GM12878 (cell line): ENCODE measurements at regions not wholly inside any gene's neighbourhood (a gene's known extent, or its start where the extent isn't known, plus 50 kb on each side); places are given as distances from the start of the nearest gene placed in this dataset.

ENCODE experiments used
- CHD2 ChIP-seq: IDR thresholded peaks from 2 replicates; pipeline ENCODE4 v1.6.1; 2011; ENCODE audit warnings: low read depth, low read length, improper control_type of control experiment, borderline replicate concordance
- DPF2 ChIP-seq: fragments of 450-650 bp; IDR thresholded peaks from 2 replicates; pipeline ENCODE4 v1.6.1; 2017; ENCODE audit warnings: mild to moderate bottlenecking
- EZH2 ChIP-seq: IDR thresholded peaks from 2 replicates; pipeline ENCODE4 v1.6.1; 2012; ENCODE audit warnings: low read depth, mild to moderate bottlenecking, control low read depth, inconsistent platforms, low read length, borderline replicate concordance; ENCODE audit not compliant: control insufficient read depth
- NFIC ChIP-seq: IDR thresholded peaks from 2 replicates; pipeline ENCODE4 v1.6.1; 2012; ENCODE audit warnings: low read depth, mild to moderate bottlenecking, inconsistent platforms, low read length, moderate library complexity
- POLR2A ChIP-seq: IDR thresholded peaks from 2 replicates; pipeline ENCODE4 v1.6.1; 2011; ENCODE audit warnings: low read depth, mild to moderate bottlenecking, low read length
- STAT3 ChIP-seq: IDR thresholded peaks from 2 replicates; pipeline ENCODE4 v1.6.1; 2011; ENCODE audit warnings: low read depth, low read length, improper control_type of control experiment
- TF ChIP-seq, protein P1 (sequence below), 3 experiments: IDR thresholded peaks in 2 of 3; conservative IDR thresholded peaks in 1 of 3; 2 replicates each; pipeline ENCODE4 v1.5.1; 2011; ENCODE audit warnings: low read depth in 3 of 3, low read length in 3 of 3, mild to moderate bottlenecking in 3 of 3, control low read depth in 2 of 3, moderate library complexity in 2 of 3, inconsistent platforms in 1 of 3, mixed read lengths in 1 of 3; ENCODE audit not compliant: control insufficient read depth in 2 of 3, insufficient read depth in 1 of 3; ENCODE audit errors: extremely low read depth in 1 of 3

DNA sequence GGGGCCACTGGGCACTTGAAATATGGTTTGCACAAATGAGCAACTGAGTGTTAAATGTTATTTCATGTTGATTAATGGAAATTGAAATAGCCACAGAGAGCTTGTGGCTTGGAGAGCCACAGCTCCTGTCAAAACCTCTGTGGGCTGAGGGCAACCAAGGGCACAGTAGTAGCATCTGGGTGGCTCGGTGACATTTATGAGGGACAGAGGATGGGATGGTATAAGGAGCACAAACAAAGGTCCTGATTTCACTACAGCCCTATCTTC is 215.9 kb downstream of the SOX9 start:
- TF ChIP-seq POLR2A = no peak
- TF ChIP-seq, protein P1, sequence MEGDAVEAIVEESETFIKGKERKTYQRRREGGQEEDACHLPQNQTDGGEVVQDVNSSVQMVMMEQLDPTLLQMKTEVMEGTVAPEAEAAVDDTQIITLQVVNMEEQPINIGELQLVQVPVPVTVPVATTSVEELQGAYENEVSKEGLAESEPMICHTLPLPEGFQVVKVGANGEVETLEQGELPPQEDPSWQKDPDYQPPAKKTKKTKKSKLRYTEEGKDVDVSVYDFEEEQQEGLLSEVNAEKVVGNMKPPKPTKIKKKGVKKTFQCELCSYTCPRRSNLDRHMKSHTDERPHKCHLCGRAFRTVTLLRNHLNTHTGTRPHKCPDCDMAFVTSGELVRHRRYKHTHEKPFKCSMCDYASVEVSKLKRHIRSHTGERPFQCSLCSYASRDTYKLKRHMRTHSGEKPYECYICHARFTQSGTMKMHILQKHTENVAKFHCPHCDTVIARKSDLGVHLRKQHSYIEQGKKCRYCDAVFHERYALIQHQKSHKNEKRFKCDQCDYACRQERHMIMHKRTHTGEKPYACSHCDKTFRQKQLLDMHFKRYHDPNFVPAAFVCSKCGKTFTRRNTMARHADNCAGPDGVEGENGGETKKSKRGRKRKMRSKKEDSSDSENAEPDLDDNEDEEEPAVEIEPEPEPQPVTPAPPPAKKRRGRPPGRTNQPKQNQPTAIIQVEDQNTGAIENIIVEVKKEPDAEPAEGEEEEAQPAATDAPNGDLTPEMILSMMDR (IDR thresholded peaks at IDR 0.05 in 2 of 3, conservative IDR thresholded peaks at IDR 0.05 in 1 of 3; ENCODE audit: control insufficient read depth in 2 of 3, extremely low read depth in 1 of 3, insufficient read depth in 1 of 3, low read depth in 3 of 3, low read length in 3 of 3) = no peak
- TF ChIP-seq NFIC = no peak
- TF ChIP-seq DPF2 = no peak
- TF ChIP-seq EZH2 = no peak
- no peak for TF ChIP-seq STAT3
- no peak for TF ChIP-seq CHD2
